ENCODE measurements at regions not wholly inside any gene's neighbourhood (a gene's known extent, or its start where the extent isn't known, plus 50 kb on each side); places are given as distances from the start of the nearest gene placed in this dataset.

DNA sequence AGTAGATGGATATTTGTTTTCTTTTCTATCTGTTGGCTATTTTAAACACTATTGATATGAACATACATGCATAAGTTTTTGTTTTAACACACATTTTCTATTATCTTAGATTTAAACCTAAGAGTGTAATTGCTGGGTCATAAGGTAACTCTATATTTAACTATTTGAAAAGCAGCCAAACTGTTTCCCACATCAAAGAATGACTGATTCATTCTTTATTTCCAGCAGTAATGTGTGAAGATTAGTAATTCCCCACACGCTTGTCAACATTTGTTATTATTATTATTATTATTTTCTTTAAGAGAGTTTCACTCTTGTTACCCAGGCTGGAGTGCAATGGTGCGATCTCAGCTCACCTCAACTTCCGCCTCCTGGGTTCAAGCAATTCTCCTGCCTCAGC lies 1495.8 kb downstream of the EFNA5 start:
- no peak for FAIRE-seq

DNA sequence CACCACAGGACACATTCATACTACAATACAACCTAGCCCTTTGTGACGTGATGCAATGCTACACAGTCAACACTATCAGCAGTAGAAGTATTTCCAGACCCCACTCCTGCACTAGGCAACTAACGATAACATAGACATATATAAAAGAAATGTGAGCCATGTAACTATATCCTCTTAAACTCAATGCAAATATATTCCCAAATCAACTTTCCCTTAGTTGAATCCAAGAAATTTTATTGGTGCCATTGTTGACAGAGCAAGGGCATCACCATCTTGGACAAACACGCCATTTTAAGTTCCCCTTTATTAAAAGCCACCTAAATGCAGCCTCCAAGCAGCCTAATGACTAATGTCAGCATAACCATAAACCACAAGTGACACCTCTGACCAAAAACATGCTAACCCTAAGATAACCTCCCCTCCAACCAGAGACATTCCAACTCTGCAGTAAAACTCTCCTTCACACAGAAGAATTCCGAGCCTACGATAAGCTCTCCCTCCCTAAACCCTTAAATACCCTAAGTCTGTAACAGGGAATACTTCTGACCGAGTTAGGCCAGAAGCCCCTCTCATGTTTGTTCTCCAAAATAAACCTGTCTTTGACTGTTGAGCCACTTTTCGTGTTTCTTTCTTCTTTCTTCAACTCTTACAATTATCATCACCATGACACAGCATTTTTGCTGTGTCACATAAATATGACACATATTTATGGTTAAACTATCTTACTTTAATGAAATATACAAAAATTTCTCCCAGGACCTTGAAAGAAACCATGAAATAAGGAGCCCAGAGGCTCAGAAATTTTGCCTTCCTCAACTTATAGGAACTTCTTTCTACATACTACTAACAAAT lies 1497.8 kb downstream of the EFNA5 start:
- FAIRE-seq: no peak

- no peak for FAIRE-seq
Observed at GRCh38 chr5:106171708-106172107, 1499.0 kb downstream of the EFNA5 start.

DNA sequence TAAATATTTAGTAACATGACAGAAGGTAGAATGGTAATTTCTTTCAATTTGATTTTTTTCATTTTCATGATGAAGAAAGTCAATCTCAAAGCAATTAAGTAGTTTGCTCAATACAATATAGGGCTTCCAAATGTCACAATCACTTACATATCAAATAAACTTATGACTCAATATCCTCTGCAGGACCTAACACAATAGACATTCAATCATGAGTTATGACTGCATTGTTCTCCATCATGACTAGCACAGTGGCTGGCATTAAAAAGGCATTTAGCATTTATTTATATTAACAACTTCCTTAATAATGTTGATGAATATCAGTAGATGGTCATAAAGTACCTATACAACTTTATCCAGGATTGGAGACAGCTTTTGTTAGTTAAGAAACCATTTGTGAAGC lies 1499.6 kb downstream of the EFNA5 start:
- FAIRE-seq: no peak

DNA sequence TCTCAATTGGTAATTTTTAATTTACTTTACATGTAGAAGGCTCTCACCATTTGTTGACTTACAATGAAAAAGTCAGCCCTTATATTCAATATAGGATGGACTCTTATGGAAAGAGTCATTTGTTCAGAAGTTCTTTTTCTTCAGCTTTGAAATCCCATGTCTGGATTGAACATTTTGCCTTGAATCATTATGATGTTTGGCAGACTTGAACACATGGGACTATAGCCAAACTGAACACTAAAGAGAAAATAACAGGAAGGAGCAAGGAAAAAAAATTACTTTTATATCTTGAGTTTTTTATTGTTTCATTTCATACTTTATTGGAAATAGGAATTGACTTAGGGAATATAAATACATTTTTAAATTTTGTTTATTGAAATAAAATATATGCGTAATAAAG lies 1503.0 kb downstream of the EFNA5 start:
- FAIRE-seq: no peak

- no peak for FAIRE-seq
Observed at GRCh38 chr5:106163233-106163632, 1507.5 kb downstream of the EFNA5 start.

DNA sequence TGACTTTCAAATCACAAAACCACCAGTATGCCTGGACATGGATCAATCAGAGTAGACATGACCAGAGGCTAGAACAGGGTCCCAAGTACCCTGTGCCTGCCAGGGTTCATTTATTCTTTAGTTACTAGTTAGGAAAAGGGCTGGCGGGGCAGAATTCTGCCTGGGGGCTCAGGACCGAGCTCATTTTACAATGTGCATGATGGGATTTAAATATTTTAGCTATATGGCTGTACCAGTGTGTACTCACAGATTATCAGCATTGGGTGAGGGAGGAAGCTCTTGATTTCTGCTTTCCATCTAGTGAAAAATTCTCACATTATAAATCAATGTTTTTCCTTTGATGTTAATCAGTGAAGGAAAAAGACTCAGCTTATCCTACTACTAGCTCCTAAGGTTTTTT lies 1511.1 kb downstream of the EFNA5 start:
- no peak for FAIRE-seq

GRCh38 chr5:106154280-106154716 lies 1516.4 kb downstream of the EFNA5 start:
- FAIRE-seq: no peak

DNA sequence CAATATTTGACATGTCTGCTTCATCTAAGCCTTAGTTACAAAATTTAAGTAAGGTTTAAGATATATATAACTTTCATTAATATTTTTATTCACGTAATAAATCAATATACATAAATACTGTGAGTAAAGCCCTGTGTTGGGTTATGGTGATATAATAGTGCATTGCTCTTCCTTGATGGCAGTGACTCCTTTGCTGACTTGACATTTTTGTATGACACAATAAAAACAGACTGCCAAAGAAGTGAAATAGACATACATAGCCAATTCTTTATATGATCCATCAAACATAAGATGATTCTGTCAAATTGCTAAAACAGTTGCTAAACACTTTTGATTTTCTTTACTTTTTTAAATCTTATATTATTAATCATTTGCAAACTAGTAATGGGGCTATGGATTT lies 1518.2 kb downstream of the EFNA5 start:
- no peak for FAIRE-seq

DNA sequence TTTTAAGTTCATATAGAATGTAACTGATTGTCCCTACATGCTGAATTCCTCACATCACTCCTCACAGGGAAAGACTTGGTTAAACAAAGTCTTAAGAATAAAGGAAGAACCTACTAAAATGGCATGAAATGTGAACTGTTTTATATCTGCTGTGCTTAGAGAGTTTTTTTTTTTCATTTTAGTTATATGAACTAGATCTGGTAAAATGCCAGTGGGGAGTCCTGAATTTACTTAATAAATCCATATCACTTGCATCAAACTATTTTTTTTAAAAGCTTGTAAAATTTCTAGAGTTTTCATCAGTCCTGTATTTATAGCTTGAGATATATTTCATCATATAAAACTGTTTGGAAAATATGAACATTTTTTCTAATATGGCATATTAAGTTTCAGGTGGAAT lies 1528.6 kb downstream of the EFNA5 start:
- peak; percentile 28 for FAIRE-seq

DNA sequence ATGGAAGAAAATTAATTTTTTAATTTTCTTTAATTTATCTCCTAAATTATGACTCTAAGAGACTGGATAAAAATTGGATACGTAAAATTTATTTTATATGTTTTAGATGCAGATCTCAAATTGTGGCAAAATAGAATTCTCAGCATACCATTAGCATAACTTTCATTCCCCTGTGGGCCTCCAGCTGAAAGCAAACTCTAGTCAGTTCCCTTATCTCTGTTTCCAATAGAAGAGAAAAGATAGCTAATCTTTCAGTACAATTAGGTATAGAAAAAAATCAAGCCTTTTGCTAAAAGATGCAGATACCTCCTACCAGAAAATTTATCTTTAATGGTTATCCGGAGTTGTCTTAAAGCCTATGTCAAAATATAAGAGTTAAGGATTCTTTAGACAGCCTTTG lies 1530.6 kb downstream of the EFNA5 start:
- no peak for FAIRE-seq

DNA sequence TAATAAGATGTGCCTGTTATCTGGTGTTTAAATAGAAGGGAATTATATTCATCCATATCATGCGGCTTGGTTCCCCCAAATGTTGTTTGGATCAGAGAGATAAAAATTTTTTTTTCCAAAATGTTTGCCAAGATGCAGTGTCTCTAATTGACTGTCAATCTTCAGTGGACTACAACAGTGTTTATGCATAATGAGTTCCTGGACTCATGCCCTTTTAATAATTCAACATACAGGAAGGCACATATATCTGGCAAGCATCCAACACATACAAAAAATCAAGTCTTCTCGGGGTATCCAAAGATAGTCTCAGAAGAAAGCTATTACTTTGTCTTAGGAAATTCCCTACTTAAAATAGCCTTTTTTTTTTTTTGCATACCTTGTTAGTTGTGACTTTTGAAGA lies 1534.7 kb downstream of the EFNA5 start:
- FAIRE-seq: no peak

DNA sequence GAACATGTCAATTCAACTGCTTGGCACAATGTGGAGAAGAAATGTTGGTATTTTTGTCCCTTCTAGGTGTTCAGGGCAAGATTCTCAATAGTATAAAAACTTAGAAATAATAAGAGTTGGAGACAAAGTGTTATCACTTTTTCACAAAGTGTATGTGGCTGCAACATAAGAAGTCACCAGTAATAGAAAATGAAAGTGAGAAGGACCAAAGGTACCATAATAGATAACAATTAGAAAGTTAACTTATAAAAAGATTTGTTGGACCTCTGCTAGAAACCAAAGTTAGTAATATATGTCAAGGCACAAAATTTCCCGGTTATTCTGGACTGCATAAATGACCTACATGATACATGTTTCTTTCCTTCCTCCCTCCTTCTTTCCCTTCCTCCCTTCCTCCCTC lies 1535.3 kb downstream of the EFNA5 start:
- FAIRE-seq: no peak

DNA sequence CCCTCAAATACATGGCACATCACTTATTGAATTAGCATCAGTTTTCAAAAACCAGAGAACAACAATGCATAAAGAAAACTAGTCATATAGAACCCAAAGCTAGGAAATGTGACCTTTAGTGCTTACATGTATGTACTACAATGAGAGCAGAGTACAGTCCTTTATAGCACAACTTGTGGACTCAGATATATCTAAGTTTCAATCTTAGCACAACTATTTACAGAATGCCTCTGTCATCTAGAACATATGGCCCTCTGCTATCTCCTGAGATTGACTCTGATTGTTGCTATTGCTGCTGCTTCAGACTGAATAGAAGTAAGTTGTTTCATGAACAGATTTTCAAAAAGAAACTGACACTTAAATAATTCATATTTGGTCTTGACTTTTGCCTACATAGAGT lies 1536.2 kb downstream of the EFNA5 start:
- FAIRE-seq: no peak

GRCh38 chr5:106127985-106128384 lies 1542.8 kb downstream of the EFNA5 start:
- FAIRE-seq: no peak

DNA sequence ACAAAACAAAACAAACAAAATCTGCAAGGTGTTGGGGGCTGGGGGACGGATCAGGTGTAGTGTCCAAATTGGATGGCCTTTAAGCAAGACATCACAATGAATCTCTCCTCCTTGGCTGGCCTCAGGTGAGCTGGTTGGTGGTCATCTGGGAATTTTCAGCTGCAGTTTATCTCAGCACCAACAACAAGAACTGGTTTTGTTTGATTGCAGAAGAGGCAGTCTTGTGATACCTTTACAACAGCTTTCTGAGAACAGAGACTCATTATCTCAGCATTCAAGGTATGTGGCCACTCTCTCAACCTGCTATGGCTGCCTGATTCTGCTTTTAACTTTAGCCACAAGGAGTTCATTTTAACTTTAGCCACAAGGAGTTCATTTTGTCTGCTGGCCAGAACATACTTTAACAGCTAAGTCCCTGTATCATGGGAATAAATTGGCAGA lies 1543.4 kb downstream of the EFNA5 start:
- no peak for FAIRE-seq

GRCh38 chr5:106121972-106122605 lies 1548.6 kb downstream of the EFNA5 start:
- FAIRE-seq: peak; percentile 15

DNA sequence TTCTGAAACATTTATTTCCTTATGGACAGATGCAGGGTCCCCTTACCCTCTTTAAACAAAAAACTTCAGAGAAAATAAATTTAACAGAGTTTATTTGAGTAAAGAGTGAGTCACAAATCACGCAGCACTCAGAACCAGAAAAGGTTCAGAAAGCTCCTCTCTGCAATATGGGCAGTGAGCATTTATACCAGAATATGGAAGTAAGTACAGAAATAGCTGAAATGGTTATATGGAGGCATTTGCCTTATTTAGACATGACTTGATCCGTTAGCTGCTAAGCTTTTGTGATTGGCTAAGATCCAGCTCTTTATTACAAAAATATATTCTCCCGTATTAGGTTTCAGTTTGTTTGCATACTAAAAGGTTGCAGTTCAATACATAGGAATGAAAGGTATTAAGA lies 1554.1 kb downstream of the EFNA5 start:
- FAIRE-seq: no peak

DNA sequence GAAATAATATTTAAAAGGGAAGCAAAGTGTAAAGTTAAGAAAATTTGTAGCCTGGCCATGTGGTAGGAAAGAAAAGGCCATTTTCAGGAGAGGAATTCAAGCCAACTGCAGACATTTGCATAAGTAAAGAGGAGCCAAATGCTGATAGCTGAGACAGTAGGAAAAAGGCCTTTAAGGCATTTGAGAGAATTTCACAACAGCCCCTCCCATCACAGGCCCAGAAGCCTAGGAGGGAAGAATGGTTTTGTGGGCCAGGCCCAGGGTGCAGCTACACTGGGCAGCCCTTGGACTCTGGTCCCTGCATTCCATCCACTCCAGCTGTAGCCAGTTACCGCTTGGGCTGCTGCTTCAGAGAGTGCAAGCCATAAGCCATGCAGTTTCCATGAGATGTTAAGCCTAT lies 1556.8 kb downstream of the EFNA5 start:
- FAIRE-seq: no peak

DNA sequence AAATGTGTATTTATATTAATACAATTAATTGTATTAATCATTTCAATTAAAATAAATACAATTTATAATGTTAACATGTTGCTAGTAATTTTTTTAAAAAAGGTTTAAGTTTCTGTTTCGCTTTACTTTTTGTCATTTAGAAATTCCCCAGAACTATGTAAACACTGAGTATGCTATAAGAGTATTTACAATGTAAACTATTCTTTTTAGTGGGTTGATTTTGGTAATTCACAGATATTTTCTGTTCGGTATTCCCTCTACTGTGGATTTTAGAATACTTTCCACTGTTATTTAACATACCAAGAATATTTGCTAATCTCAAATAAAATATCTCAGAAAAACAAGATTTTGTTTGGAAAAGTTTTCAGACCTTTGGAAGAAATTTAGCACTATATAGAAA lies 1564.4 kb downstream of the EFNA5 start:
- no peak for FAIRE-seq

- FAIRE-seq: no peak
Observed at GRCh38 chr5:106097340-106097739, 1573.4 kb downstream of the EFNA5 start.

DNA sequence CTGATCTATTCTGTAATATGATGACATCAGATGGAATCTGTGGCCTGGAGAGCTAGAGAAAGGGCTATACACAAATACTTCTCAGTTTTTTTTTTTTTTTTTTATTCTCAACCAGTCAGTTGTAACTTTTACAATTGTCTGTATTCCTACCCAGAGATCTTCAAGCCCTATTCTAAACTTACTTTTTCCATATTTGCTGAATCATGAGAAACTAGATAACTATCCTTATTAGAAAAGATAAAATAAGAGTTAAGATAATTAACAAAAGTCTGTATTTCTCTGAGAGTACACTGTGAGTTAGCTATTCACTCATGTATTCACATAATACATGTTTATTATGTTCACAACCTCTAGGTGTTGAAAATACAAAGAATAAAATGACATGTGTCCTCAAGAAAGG lies 1575.9 kb downstream of the EFNA5 start:
- FAIRE-seq: no peak

GRCh38 chr5:106094204-106094607 lies 1576.5 kb downstream of the EFNA5 start:
- FAIRE-seq: no peak

DNA sequence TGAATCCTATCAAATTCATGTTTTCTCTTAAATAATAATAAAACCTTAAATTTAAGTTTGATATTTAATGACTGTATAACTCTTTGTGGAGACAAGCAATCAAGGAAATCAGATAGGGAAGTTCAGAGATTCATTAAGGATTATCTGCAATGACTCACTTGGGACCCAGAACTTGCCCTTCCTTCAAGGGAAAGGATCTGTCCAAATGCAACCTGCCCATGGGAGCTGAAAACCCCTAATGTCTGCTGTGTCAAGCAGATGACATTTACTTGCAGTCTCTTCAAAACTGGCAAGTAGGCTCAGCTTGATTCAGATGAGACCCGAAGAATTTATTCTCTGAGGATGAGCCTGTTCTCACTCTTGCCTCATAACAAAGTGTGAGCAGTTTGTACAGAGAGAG lies 1577.6 kb downstream of the EFNA5 start:
- FAIRE-seq: no peak

DNA sequence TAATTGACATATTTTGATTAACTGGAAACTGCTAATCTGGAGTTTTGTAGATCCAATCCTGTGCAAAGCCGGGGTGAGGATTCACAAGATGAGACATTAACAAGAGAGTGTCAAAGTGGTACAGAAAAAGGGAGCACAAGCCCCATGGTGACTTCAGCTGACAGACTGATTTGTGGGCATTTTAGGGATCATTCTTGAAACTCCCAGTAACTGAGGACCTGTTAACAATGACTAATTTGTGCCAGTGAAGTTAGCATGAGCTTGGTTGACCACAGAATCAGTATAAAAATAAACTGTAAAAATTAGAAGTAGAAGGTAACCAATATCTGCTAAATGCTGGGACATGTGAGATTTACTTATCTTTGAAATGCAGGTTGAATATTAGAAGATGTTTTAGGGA lies 1578.3 kb downstream of the EFNA5 start:
- no peak for FAIRE-seq

Measured in G401.6 (cell line).